Stromal cell of bone marrow (primary cell): ENCODE measurements at regions not wholly inside any gene's neighbourhood (a gene's known extent, or its start where the extent isn't known, plus 50 kb on each side); places are given as distances from the start of the nearest gene placed in this dataset.
"Not testable (repeated sequence)": the region's sequence is repeated elsewhere in the genome, so short reads cannot be mapped to it uniquely, and the experiment has no call there.

Source experiments
- DNase-seq: peaks from one replicate; pipeline ENCODE4 v3.0.0-alpha.2; 2012; ENCODE audit warnings: low read depth

DNA sequence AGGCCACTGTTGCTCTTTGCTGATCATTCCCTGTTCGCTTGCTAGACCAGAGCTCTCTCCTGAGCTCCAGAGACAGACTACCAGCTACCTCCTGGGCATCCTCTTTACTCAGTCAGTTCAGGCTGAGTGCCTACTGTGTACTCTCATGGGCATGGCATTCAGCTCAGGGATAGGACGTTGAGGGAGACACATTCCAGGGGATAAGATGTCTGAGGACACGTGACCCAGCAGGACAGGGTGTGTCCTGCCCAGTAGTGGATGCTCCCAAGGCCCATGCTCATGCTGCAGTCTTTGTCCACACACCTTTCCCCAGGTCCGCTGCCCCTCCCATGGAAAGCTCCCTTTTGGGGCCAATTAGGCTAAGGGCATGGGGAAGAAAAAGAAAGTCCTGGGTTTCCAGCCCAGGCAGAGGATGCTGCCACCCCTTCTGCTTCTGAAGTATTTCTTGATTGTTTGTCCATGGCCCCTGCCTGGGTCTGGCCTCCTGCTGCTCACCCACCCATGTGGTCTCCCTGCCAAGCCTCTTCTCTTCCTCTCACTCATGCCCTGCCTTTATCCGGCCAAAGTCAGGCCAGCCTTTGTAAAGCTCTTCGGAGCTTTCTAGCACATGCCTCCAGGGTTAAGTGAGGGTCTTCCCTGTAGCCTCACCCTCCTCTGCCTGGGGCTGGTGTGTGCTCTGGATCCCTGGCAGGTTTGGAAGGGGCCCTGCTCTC lies 60.5 kb upstream of the PITX1 start:
- no peak for DNase-seq

- not testable (repeated sequence) for DNase-seq
Measured at GRCh38 chr5:135093483-135093882, 59.5 kb upstream of the PITX1 start.

DNA sequence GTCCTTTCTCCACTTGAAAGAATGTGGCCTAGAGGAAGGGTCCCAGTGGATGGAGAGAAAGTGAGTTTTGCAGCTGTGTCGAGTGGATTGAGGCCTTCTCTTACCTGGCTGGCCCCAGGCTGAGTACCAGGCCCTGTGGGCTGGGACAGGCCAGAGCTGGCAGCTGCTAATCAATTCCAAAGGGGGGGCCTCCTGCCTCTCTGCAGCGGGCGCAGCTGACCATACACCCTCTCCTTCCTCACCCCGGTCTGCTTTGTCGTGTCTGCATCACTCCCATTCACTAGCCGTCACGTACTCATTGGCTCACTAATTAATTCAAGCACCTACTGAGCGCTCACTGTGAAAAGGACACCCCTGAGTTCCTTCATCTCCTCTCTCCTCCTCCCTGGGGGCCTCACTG lies 58.4 kb upstream of the PITX1 start:
- DNase-seq: no peak

GRCh38 chr5:135091286-135091685 lies 57.3 kb upstream of the PITX1 start:
- DNase-seq: no peak

DNA sequence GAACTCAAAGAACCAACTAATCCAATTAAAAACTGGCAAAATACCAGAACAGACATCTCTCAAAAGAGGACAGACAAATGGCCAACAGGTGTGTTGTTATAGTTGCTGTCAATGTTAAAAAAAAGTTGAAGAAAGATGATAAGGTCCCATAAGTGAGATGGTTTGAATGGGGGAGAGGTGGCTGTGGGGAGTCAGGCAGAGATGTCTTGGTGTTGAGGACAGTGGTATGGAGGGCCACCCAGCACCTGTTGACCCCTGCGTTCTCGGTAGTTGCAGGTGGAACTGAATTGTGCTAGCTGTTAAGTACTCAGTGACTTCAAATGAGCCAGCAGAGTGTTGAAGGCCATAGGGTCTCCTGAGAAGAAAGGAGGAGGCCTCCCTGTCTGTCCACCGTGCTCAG lies 55.9 kb upstream of the PITX1 start:
- no peak for DNase-seq

GRCh38 chr5:135088911-135089310 lies 54.9 kb upstream of the PITX1 start:
- no peak for DNase-seq

DNA sequence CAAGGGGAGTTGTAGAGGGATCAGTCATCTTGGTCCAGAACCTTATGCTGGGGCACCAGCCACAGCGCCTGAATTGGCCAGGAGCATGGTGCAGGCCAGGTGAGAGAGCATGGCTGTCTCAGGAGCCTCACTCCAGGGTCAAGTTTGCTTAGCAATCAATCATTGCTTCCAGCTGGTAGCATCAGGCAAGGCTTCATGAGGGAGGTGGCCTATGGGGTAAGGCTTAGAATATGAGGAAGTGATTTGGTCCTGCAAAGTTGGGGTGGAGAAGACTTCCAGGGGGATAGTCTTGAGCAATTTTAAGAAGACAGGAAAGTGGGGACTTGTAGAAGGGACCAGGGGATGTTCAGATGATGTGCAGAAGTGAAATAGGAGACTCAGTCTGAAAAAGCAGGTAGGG lies 53.9 kb upstream of the PITX1 start:
- DNase-seq: no peak

DNA sequence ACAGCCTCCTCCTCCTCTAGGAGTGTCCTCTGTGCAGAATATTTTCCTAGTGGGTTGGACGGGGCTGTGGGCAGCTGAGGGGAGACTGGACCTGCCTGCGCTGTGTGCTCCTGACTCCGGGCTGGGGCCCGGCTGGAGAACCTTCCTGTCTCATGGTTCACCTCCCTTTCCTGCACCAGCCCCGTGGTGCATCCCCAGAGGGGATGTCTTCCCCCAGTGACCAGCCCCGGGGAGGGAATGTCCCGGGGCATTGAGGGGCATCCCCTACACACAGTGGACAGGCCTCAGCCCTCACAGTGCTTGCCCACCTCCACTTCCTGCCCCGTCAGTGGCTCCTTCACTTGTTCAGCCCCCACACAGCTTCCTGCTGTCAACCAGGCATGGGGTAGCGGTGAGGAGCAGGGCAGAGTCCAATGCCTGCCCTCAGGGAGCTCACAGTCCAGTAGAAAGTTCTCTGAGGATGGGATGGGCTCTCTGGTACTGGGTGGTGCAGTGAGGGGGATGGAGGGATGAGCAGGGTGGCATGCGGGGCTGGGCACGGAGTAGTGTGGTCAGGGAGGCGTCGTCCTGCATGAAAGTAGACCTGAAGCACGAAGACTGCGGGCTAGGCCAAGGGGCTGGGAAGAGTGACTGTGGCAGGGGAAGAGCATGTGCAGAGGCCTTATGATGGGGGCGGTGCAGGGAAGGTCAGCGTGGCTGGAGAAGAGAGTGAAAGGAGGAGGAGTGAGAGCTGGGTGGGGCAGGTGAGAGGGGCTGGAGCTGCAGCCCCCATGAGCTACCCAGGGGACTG lies 52.1 kb upstream of the PITX1 start:
- DNase-seq: no peak

DNA sequence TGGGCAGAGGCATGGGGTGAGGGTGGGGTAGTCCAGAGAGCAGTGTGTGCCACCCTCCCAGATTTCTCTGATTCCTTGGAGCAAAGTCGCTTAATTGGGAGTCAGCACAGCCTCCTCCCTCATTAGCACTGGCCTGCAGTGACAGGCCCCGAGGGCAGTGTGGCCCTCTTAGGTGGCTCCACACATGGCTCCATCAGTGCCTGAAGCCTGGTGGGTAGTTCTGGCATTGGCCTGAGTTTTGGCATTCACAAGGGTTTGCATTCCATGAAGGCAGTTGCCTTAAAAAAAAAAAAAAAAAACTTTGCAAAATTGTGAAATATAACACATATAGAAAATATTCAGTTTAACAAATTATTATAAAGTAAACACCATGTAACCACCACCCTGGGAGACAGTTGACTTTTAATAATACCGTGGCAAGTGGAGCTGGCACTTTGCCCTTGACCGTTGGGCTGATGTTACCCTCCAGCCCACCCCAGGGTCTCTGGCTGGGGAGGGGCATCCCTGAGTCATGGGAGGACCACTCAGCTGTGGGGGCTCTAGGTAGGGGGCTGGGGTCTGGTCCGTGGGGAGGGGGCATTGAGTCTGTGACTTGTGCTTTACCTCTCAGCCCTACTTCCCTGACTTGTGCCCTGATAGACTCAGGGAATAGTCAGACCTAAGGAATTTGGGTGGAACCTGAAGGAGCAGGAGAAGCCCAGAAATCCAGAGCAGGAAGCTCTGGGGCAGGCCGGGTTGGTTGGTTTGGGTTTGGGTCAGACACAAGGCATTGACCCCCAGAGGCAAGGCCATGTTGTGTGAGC lies 51.3 kb upstream of the PITX1 start:
- no peak for DNase-seq
